Stimulated activated CD4-positive, alpha-beta T cell treated with anti-CD3 and anti-CD28 coated beads, TNF-alpha, amount 100 ng/mL, for 4 hours (primary cell): ENCODE measurements at regions not wholly inside any gene's neighbourhood (a gene's known extent, or its start where the extent isn't known, plus 50 kb on each side); places are given as distances from the start of the nearest gene placed in this dataset.
"Not testable (repeated sequence)": the region's sequence is repeated elsewhere in the genome, so short reads cannot be mapped to it uniquely, and the experiment has no call there.

Experiments
- DNase-seq, 3 experiments: peaks; one replicate each; pipeline ENCODE4 v3.0.0-alpha.2; 2020; ENCODE audit warnings: low read depth in 3 of 3

GRCh38 chr11:95442531-95443050, 211.6 kb upstream of the SESN3 start:
- no peak for DNase-seq

GRCh38 chr11:95435628-95436353, 204.8 kb upstream of the SESN3 start:
- no peak for DNase-seq

DNA sequence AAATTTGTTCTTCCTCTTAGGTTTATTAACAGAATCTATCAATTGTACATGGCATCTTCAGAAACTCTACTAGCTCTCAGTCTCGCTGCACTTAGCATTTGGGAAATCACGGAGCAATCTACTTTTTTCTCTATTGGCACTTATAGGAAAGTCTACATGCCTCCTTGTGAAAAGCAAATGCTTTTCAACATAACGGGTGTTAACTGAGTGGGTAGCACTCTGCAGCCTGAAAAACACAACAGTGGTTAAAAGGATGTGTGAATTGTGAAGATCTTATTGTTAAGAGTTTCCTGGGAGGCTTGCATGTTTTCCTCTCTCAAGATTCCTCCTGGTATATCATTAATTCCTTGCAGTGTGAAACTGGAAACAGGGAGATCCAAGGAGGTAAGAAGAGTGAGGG, 204.2 kb upstream of the SESN3 start:
- no peak for DNase-seq

DNA sequence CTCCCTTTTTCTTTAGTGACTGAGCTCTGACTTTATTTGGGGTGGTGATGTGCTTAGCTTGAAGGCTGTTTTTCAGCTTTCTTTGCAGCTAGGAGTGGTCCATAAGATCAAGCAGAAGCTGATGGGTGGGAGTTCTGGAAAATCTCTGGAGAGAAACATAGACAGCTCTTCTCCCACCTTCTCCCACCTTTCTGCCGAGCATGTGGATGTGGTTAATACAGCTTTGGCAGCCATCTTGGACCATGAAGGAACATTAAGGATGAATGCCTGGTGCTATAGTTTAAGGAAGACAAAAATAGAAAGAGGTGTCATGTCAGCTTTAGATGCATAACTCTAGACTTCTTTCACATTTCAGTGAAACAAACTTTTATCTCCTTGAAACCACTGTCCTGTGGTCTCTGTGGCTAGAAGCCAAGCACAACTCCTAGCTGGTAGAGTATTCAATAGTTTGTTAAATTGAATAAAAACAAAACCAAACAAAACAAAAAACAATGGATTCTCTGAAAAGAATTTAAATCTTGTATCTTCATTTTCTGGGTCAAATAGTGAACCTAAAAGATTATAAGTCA, 203.6 kb upstream of the SESN3 start:
- no peak for DNase-seq

DNA sequence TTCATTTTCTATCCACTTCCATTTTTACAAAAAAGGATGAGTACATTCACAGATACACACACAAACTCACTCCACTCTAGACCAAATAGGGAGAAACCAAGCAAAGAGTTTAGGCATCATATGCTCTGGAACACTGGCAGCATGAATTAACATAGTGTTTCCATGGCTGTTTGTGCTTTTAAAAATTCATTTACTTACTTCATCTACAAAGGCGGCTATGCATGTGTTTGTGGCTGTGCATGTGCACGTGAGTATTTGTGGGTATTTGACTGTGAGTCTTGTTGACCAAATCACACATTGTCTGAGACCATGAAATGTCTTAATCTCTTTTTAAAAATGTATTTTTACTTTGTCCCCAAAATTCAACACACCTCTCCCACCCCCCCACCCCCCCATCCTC, 203.0 kb upstream of the SESN3 start:
- DNase-seq: no peak

- no peak for DNase-seq
Observed at GRCh38 chr11:95432714-95433503, 201.9 kb upstream of the SESN3 start.

DNA sequence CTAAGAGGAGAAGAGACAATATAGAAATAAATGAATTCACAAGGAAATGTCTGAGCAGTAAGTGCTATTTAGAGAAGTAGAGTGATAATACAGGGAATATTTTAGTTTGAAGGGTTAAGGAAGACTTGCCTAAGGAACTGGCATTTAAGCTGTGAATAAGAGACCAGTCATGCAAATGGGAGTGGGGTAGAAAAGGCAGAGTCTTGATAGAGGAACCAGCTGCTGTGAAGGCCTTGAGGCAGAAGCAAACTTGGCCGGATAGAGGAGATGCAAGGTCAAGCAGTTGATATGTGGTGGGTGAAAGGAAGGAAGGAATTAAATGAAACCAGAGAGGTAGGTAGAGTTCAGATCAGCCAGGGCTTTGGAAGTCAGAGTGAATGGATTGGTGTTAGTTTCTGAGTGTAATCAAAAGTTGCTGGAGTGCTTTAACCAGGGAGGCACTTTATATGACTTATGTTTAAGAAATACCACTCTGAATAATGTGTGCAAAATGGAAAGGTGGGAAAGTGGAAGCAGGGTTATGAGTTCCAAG, 198.4 kb upstream of the SESN3 start:
- DNase-seq: no peak

GRCh38 chr11:95426823-95427462, 195.9 kb upstream of the SESN3 start:
- no peak for DNase-seq

DNA sequence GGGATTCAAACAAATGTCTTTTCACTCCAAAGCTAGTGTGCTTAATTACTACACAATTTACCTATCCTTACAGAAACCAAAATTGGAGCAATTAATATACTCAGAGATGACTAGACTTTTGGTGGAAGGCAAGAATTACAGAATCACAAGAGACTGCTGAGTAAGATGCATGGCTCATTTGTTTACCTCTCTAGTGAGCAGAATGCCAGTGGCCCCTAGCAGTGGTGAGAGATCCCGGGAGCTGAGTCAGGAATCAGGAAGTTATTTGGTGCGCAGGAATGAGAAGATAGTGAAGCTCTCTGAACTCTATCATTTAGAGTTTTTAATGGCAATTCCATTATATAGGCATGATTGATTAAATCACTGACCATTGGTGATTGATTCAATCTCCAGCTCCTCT, 188.9 kb upstream of the SESN3 start:
- no peak for DNase-seq

GRCh38 chr11:95418916-95419315, 187.9 kb upstream of the SESN3 start:
- DNase-seq: no peak

DNA sequence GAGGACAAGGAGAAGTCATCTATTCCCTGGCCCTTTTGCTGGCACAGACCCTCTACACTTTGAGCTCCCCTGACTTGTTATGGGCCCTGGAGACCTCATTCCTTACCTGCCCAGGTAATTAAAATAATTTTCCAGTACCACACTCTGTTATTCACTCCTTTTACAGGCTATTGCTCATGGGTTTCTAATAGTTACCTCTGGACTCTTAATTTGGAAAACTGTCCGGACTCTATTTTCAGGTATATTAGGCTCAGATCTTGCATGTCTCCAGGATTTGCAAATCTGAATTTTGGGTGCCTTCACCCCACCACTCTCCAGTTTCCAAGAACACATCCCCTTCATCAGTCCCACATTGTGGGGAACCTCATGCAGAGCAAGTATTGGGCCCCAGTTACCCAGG, 186.8 kb upstream of the SESN3 start:
- no peak for DNase-seq

DNA sequence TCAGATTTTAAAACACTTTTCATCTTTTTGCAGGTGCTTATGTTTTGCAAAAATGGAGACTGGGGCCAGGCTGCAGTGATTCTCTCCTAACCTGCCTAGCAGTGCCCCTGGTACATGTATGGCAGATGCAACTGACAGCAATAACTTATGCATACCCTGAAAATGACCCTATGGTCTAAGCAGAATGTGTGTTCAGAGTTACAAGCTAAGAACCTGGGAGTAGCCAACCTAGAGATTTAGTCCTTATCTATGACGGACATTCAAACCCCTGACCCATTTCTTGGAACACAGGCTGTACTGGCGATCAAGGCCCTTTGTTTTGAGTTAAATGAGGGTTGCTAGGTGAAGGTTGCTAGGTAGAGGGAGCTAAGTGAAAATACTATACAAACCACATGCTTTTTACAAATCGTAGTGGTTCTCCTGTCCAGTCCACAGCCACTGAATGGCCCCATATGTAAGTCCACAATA, 184.9 kb upstream of the SESN3 start:
- no peak for DNase-seq

DNA sequence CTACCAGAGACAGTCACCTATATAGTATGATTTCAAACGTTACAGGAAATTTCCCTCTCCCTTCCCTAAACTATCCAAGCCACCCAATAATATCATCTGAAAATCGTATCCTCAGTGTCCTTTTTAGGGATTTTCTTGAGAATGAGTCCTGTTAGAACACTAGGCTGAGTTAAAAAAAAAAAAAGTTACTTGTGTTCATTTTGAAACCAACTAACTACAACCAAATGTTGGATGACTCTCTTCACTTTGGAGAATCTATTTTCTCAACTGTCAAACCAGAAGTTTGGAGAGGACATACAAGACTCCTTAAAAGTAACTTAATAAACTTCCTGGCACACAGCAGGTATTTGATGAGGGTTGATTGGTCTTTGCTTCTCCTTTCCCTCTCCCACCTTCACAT, 183.2 kb upstream of the SESN3 start:
- no peak for DNase-seq

DNA sequence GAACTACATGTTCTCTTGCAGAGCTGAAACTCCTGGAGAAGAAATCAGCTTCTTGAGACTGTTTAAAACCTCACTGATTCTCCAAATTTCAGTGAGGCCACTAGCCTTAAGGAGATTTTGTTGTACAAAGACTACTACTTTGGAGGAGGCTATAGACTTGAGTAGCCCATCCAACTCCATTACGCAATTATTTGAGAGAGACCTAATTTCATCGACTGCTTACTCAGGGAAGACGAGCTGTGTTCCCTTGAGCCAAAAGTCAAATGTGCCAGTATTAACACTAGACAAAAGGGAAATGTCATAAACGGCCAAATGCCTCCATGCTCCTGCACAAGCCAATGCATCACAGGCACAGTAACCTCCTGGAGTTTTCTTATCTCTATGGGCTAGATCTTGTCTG, 182.8 kb upstream of the SESN3 start:
- DNase-seq: no peak

GRCh38 chr11:95413021-95413420, 182.0 kb upstream of the SESN3 start:
- no peak for DNase-seq

- DNase-seq: no peak
Observed at GRCh38 chr11:95412074-95412473, 181.1 kb upstream of the SESN3 start.

- DNase-seq: not testable (repeated sequence)
Observed at GRCh38 chr11:95410707-95411106, 179.7 kb upstream of the SESN3 start.

DNA sequence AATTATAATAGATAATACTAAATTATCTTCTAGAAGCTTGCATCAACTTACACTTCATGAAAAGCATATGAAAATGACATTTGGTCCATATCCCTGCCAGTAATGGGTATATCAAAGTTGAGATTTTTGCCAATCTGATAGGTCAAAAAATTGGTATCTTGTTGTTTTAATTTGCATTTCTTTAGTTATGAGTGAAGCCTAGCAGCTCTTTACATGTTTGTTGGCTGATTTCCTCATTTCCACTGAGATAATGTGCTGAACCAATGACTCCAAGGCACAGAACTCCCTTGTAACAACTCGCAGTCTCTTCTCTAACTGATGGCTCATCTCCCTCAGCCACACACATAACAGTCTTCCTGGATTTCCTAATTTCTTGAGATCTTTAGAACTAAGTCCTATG, 175.3 kb upstream of the SESN3 start:
- no peak for DNase-seq

- no peak for DNase-seq
Observed at GRCh38 chr11:95404370-95404769, 173.4 kb upstream of the SESN3 start.

GRCh38 chr11:95398437-95399112, 167.6 kb upstream of the SESN3 start:
- DNase-seq: no peak

- no peak for DNase-seq
Observed at GRCh38 chr11:95392644-95393043, 161.6 kb upstream of the SESN3 start.
